ENCODE measurements at regions not wholly inside any gene's neighbourhood (a gene's known extent, or its start where the extent isn't known, plus 50 kb on each side); places are given as distances from the start of the nearest gene placed in this dataset.

DNA sequence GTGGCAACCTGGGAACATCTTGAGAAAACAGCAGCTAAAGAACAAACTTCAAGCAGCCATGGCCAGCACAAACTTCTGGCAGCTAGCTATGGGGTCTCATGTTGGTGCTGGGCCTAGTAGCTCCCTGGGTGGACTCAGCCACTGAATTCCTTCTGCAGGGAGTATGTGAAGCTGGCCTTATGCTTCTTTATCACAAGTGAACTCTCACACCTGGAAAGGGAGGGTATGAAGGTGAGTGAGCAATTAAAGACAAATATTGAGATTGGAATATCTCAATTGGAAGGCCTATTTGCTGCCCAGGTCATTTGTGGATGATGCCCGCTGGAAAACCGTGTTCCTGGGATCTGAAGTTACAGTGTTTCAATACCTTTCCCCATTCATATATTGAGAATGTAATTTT lies 153.3 kb upstream of the RPS6KA3 start:
- DNase-seq = no peak

DNA sequence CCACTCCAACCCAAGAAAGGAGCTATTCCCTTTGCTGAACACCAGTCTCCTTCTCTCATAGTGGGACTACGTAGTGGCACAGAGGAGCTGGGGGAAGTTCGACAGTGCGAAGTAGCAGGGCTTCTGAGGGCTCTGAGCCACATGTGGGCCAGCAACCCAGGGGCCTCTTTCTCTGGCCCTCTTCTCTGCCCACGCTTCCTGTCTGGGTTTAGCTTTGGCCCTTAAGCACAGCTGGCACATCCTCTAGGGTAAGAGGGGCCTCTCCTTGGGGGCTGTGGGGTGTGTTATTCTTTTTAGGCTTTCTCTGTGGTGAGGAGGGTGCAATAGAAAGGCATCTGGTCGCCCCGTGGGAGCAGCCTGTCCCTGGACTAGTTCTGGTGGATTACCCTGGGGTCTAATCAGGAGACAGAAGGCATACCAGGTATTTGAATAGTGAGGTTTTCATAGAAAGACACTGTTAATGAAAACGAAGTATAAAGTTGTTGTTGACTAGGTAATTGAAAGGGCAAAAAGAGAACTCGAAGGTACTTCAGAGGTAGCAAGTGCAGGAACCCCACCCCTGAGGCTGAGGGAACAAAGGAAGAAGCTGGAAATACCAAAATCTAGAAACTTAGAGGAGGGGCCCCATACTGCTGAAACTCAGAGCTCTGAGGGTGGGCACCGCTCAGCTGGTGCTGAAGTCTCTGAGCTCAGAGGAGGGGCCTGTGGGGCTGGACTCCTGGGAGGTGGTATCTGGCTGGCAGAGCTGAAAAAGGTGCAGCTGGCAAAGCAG lies 151.9 kb upstream of the RPS6KA3 start:
- DNase-seq = no peak

DNA sequence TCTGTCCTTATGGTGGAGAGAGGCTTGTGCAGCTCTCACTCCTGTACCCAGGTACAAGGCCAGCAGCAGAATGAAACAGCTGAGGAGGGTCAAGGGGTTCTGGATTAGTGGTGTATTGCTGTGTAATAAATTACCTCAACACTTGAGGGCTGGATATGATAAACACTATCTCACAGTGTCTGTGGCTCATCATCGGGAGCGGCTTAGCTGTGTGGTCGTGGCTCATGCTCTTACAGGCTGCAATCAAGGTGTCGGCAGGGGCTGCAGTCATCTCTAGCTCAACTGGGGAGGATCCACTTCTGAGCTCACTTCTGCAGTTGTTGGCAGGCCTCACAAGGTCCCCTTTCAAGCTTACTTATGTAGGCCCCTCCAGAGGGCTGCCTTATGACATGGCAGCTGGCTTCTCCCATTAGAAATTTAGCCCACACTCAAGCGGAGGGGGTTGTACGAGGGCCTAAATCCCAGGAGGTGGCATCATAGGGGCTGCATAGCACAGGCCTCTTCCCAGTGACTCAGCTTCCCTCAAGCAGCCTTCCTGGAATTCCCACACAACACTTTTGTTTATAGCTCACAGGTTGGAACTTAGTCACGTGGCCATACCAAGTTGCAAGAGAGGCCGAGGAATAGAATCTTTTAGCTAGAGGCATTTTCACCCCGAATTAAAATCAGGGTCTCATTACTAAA lies 148.2 kb upstream of the RPS6KA3 start:
- DNase-seq = no peak

DNA sequence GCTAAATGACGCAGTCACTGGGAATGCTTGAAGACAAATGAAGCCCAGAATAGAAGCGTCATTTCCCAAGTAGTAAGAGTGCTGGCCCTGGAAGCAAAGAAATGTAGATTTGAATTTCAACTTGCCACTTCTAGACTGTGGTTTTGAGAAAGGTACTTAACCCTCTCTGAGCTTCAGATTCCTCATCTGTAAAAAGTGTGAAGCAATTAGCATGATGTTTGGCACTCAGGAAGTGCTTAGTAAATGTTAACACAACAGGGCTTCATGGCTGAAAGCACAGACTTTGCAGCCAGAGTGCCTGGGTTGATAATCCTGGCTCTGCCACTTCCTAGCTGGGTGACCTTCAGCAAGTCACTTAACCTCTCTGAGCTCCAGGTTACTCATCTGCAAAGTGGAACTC lies 147.4 kb upstream of the RPS6KA3 start:
- no peak for DNase-seq

DNA sequence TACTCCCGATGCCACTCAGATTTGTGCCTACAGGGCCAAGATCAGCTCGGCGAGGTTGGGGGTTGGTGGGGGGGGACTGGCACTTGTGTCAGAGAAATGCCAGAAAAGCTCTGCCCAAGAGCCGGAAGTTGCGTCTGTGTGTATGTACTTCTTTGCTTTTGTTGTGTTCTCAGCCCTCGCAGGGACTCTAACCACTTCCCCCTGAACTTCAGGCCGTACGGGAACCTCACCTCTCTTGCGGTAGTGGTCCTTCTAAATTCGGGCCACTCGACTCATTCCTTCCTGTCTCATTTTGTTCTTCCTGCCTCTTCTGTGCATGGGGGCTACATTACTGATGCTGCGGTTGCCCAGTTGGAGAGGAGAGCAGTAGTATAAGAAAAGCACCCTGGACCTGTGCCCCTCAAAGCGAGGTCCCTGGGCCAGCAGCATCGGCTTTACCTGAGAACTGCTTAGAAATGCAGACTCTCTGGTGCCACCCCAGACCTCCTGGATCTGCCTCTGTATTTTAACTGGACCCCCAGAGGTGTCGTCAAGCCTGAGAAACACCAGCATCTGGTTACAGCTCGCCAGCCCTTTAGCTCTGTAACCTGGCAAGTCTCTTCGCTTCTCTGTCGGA lies 146.3 kb upstream of the RPS6KA3 start:
- DNase-seq = no peak

DNA sequence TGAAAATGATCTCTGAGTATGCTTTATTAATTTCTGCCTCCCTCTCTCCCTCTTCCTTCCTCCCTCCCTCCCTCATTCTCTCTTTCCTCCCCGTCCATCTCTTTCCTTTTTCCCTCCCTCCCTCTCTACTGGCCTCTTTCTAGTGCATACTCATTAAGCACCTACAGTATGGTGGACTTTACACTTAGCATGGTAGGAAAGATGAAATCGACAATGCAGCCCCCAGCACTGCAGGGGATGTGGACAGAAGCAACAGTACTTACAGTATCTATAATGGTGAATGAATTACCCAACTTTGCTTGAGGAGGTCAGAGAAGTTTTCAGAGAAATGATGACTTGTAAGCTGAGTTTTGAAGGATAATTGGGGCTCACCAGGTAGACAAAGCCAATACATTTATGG lies 143.8 kb upstream of the RPS6KA3 start:
- no peak for DNase-seq

DNA sequence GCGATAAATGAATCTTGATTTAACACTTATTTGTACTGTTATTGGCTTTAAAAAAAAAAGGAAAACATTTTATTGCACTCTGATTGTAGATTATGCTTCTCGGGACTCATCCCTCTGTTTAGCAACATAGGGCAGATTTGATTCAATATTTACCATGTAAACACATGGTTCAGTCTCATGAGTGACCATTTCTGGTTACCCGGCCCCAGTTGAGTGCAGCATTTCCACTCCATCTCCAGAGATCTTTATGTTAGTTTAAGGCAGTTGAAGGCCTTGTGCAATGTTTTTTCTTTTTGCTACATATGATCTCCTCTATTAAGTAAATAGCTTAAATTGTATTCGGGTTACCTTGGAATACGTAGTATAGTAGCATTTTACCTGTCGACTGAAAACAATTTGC lies 143.3 kb upstream of the RPS6KA3 start:
- DNase-seq = no peak

DNA sequence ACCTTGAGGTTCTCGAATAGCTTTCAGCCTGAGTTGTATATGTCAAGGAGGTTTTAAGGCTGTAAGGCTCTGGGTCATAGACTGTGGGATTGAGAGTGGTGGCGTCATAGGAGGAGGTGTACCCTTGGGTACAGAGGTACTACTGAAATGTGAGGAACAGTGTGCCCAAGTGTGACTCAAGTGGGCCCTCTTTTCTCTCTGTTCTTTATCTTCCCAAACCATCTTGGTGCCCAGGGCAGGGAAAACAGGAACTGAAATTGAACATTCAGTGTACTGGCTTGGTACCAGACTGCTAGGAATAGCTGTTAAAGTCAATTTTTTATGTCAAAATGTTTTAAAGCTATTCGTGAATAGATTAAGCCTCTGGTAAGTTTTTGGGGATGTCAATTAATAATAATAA lies 136.2 kb upstream of the RPS6KA3 start:
- no peak for DNase-seq

DNA sequence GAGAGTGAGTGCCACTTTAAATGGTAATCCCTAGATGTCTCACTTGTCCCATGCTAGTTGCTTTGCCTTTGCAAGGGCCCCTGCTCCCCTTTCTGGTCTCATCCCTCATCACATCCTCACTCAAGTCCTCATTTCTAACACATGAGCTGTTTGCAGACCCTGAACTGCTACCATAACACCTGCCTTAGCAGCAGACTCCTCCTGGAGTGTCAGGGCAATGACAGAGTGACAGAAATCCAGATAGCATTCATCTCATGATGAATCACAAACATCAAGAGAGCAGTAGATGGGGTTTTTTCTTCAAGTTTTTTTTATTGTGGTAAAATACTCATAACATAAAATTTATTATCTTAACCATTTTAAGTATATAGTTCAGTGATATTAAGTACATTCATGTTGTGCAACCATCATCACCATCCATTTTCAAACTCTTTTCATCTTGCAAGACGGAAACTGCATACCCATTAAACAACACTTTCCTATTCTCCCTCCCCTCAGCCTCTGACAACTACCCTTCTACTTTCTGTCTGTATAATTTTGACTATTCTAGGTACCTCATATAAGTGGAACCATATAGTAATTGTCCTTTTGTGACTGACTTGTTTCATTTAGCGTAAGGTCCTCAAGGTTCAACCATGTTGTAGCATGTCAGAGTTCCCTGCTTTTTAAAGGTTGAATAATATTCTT lies 133.2 kb upstream of the RPS6KA3 start:
- no peak for DNase-seq

DNA sequence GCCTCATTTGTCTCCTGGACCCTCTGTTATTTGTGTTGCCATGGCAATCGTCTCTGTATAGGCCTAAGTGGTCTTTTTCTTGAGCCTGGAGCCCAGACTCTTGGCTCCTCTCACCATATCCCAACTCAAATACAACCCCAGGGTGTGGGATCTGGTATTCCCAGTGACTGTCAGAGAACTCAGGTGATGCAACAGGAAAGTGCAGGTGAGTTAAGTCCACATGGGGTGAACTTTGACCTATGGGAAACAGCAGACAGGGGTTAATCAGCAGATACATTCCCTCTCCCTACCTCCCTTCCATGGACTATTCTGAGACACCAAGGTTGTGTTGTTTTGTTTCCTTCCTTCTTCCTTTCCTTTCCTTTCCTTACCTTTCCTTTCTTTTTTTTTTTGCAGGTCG lies 130.9 kb upstream of the RPS6KA3 start:
- DNase-seq = no peak

DNA sequence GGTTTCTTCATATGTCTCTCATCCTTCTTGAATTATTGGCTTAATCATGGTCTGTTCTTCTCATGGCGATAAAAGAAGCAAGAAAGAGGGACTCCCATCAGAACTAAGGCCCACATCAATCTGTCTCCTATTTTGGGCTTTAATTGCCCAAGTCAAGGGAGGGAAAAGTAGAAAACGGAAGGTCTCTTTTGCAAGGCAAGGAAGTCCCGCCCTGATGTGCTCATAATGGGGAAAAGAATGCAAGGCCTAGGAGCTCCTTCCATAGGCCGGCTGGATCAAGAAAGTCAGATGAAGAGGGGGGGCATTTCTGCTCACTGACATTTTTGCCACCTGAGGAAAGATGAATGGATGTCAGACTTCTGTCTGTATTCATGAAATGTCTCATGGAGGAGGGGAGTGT lies 127.7 kb upstream of the RPS6KA3 start:
- DNase-seq = no peak

DNA sequence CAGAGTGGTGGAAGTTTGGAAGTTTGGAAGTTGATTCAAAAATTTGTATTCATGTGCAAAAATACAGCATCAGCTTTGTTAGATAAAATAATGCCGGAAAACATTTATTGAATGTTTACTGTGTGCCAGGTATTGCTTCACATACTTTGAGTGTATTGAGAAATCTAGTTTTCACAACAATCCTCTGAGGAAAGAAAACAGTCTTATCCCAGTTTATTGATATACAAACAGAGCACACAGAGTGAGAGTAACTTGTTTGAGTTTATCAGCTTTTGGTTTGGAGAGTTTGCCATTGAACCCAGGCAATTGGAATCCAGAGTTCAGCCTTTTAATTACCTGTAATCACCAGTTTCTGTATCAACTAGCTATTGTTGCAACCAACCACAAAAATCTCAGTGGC lies 127.2 kb upstream of the RPS6KA3 start:
- no peak for DNase-seq

DNA sequence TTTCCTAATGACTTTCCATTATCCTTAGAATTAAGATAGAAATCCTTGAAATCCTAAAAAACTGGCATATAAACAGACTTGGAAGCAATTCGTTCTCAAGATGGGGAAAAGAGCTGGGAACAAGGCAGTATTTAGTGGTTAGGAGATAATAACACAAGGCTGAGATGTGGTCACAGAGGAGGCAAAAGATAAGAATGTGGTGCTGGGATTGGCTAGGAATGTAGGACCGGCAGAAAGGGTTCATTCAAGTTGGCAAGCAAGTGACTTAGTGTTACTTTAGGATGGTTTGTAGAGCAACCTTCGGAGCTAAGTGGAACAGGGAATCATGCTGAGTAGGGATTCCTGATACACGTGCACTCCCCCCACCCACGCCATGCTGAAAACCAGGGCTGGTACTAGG lies 121.9 kb upstream of the RPS6KA3 start:
- no peak for DNase-seq

DNA sequence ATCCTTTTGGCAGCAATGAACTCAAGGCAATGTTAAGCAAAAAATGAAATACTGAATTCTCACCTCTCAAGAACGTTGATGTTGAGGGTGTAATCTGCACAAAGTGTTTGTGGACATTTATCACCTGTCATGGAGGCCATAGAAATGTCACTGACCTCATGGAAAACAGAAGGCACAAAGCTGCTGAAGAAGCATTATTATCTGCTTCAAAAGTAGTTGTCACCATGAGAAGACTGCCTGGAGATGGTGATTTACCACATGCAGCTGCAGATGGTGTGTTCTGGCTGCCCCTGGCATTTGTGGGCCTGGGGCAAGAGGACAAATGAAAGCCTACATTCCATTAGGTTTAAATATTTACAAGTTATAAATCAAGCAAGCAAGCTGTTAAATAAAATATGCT lies 116.8 kb upstream of the RPS6KA3 start:
- DNase-seq = peak; percentile 68

DNA sequence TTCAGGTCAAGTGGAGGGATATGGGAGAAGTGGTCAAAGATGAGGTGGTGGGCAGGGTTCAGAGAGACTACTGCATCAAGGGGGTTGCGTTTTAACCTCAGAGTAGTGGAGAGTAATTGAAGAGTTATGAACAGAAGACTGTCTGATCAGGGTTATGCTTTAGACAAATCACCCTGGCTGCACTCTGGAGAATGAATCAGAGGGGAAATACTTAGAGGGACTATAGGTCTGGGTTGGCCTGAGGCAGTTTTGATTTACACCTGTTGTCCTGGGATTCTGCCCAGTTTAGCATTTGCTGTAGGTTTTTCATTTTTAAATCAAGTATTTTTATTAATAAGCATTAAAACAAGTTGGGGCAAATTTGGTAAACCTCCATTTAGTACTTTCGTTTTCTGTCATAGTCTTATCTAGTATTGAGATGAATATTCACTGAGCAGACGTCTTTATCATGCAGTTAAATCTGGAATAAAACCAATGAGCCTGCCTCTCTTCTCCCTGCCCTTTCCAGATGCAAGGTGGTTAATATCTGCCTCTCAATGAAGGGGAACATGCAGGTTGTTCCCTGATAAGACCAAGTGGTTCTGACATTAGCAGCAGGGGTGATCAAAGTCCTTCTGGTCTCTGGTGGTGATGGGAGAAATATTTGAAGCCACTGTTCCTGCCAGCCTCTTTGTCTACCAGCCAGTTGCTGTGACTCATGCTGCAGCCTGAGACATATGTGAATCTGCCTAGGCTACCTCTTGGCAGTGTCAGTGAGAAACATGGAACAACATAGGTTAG lies 116.0 kb upstream of the RPS6KA3 start:
- peak; percentile 63 for DNase-seq

DNA sequence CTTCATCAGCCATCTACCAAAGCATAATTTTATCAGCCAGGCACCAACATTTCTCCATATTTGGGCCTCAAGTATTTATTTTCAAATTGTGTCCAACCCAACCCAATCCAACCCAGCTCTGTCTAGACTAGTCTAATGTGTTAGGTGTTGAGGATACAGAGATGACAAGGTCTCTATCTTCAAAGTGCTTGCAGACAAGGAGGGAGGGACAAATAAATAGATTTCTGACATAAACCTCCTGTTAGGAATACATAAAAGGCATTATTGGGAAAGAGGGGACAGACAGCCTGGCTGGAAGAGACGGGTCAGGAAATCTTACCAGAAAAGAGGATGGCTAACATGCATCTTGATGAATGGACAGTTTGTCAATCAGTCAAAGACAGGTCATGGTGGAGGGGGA lies 115.4 kb upstream of the RPS6KA3 start:
- no peak for DNase-seq

DNA sequence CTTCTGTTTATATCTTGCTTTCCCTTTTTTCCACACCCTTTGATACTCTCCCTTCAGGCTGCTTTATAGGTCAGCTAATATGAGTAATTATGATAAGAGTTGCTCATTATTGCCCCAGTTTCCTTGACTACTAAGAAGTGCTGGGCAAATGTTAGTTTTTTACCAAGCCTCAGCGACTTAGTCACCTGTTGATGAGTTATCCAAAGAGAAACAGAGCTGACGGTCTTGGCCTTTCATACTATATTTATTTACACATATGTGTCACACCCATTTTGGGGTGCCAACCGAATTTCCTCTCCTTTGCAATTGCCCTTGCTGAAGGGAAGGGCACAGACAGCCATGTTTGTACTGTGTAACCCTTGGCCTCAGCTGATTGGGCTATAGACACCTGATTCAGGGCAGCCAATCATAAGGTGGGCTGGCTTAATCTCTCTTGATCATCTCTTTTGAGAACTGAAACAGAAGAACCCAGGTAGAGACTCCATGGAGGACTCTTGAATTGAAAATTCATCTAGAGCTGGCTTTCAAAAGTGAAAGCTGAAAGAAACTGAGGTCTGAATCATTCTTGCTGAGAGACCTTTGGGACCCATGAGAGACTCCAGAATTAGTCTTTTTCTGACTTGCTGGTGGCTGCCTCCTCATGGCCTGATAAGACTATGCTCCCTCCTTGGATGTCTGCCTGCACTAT lies 111.7 kb upstream of the RPS6KA3 start:
- DNase-seq = peak; percentile 82

DNA sequence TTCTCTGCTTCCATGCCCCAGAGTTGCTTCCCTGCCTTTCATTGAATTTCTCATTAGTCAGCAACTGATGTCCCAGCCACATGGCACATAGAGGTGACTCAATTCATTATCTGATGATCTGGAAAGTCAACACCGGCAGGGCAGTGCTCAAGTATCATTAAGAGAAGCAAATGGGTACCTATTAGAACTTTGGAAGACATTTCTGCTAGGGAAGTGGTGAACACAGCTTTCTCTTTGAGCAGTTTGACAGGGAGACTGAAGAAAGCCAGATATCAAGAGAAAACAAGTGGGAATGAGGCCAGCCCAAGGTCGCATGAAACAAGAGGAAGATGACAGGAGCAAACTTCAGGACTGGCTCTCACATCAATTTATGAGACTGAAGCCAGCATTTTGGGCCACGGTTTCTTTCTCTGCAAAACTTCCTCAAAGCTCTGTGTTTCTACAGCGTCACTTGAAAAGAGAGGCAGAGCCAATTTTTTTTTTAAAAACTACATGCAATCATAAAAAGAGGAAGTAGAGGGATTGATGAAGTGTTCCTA lies 108.3 kb upstream of the RPS6KA3 start:
- no peak for DNase-seq

DNA sequence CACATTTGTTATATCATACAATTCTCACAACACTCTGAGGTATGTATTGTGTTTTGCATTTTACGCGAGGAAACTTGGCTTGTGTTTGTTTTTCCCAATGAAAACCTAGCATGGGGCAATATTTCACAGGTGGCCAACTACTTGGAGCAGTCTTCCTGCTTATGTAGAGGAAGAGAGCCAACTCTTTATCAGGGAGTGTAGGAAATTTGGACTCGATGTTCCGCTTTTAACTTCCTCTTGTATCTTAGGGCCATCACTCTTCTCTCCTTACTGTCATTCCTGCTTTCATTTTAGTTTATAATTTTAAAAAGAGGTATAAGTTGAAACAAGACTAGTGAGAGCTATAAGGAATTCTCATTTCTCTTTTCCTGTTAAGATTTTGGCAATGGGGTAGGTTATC lies 107.7 kb upstream of the RPS6KA3 start:
- DNase-seq = no peak

DNA sequence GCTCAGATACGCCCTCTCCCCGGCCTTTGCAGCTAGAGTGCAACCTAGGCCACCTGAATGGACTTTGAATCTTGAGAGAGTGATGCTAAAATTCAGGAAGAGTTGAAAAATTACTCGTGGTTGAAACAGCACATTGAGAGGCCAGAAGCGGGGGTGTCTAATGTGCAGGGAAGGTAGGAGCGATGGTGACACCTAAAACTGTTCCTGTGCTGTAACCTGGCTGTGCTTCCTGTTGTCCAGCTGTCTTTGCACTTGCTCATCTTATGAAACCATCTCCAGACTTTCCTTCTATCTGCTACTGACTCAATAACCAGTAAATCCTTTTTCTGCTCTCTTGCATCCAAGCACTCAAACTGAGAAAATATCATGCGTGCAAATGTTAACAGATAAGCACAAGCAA lies 106.4 kb upstream of the RPS6KA3 start:
- DNase-seq = no peak

DNA sequence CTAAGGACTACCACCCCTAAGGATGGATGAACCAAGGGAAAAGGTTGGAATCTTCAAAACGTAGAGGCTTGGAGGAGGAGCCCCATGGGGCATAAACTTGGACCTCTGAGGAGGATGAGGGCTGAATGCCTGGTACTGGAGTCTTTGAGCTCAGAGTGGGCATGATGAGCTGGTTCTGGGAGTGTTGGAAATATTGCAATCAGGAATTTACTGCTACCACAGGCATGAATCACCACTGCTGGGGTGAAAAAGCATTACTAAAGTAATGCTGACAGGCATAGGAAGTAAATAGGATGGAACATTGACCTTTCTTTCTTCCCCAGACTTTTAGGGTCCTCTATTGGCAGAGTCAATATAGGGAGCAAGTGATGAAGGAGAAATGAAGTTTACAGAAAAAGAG lies 105.8 kb upstream of the RPS6KA3 start:
- DNase-seq = no peak

DNA sequence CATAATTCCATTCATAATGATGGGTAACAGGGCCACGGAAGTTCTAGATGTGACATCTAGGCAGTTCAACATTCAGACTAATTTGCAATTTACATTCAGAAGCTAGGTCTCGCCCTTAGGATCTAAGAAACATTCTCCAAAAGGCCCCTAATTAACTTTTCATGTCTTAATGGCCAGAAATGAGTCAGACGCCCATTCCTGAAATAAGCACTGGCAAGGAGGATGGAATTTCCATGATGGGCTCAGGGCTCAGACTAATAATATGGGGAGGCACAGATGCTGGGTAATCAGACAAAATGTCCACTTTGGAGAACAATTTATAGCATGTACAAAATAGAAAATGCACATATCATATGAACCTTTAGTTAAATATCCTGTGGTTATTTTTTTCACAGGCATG lies 102.8 kb upstream of the RPS6KA3 start:
- DNase-seq = no peak
